T-cell (primary cell): ENCODE measurements at regions not wholly inside any gene's neighbourhood (a gene's known extent, or its start where the extent isn't known, plus 50 kb on each side); places are given as distances from the start of the nearest gene placed in this dataset.

ENCODE experiments used
- ATAC-seq, 4 experiments: fragments of 200-7000 bp in 3 of 4; fragments of 150-1000 bp in 1 of 4; cut with Tn5 transposase; replicated peaks in 1 of 4; 1 replicate in 3 of 4; 2 replicates in 1 of 4; pipeline ENCODE4 v1.10.0; 2021; ENCODE audit warnings: moderate library complexity in 3 of 4, mild to moderate bottlenecking in 2 of 4, moderate number of reproducible peaks in 1 of 4
- CTCF ChIA-PET, 2 donors: fragments of 300-600 bp; sonication (Branson Sonifier 250); formaldehyde crosslinking; loops; one replicate each; lab custom pipeline; 2022; ENCODE audit warnings: antibody characterized with exemption in 2 of 2; lab: Charles Lee
- POLR2A ChIA-PET, 2 donors: fragments of 300-600 bp; sonication (Branson Sonifier 250); formaldehyde crosslinking; loops; one replicate each; lab custom pipeline; 2022; ENCODE audit warnings: antibody characterized with exemption in 2 of 2; lab: Charles Lee
- DNase-seq, 35 experiments: peaks; one replicate each; pipeline versions ENCODE4 v3.0.0 to v3.0.0-alpha.2; 2013 to 2023
- H3K27ac ChIP-seq: one replicate; pipeline ENCODE4 v1.5.1; 2013; ENCODE audit warnings: low read length
- H3K27me3 ChIP-seq, 2 experiments: replicated peaks in 1 of 2; 1 replicate in 1 of 2; 2 replicates in 1 of 2; pipeline versions ENCODE4 v1.6.1 to v1.7.0; 2013; ENCODE audit warnings: low read length in 1 of 2, mixed read lengths in 1 of 2; ENCODE audit not compliant: control insufficient read depth in 2 of 2, insufficient read depth in 2 of 2; ENCODE audit errors: extremely low read depth in 1 of 2
- H3K36me3 ChIP-seq, 2 donors: 1 replicate in 1 of 2; 2 replicates in 1 of 2; pipeline versions ENCODE4 v1.6.1 to v1.7.0; 2013; ENCODE audit warnings: low read length in 1 of 2; ENCODE audit not compliant: control insufficient read depth in 2 of 2, insufficient read depth in 1 of 2; ENCODE audit errors: extremely low read depth in 1 of 2
- H3K4me1 ChIP-seq, 2 experiments: 1 replicate in 1 of 2; 2 replicates in 1 of 2; pipeline versions ENCODE4 v1.6.1 to v1.7.0; 2013; ENCODE audit warnings: low read length in 2 of 2, mixed read lengths in 1 of 2; ENCODE audit not compliant: insufficient read depth in 2 of 2, control insufficient read depth in 1 of 2; ENCODE audit errors: extremely low read depth in 1 of 2
- H3K4me3 ChIP-seq, 2 donors: 1 replicate in 1 of 2; 2 replicates in 1 of 2; pipeline versions ENCODE4 v1.5.1 to v1.7.0; 2013; ENCODE audit warnings: mild to moderate bottlenecking in 2 of 2, low read length in 1 of 2, moderate library complexity in 1 of 2; ENCODE audit not compliant: control insufficient read depth in 1 of 2; ENCODE audit errors: extremely low read depth in 1 of 2
- H3K9me3 ChIP-seq: 2 replicates; pipeline ENCODE4 v1.7.0; 2013
- H3K27ac Mint-ChIP-seq, 2 donors: one replicate each; pipeline ENCODE4 v1.8.0; 2020 to 2021; ENCODE audit warnings: mild to moderate bottlenecking in 2 of 2, mixed read lengths in 2 of 2
- H3K27me3 Mint-ChIP-seq, 2 donors: one replicate each; pipeline ENCODE4 v1.8.0; 2021 to 2022; ENCODE audit warnings: mixed read lengths in 2 of 2
- H3K36me3 Mint-ChIP-seq: one replicate; pipeline ENCODE4 v1.8.0; 2021; ENCODE audit warnings: mixed read lengths
- H3K4me1 Mint-ChIP-seq, 3 donors: one replicate each; pipeline ENCODE4 v1.8.0; 2020 to 2022; ENCODE audit warnings: mixed read lengths in 3 of 3, mild to moderate bottlenecking in 1 of 3
- H3K4me3 Mint-ChIP-seq, 3 donors: one replicate each; pipeline ENCODE4 v1.8.0; 2020 to 2022; ENCODE audit warnings: mild to moderate bottlenecking in 3 of 3, mixed read lengths in 3 of 3, moderate library complexity in 3 of 3
- H3K9me3 Mint-ChIP-seq, 3 donors: one replicate each; pipeline ENCODE4 v1.8.0; 2020 to 2022; ENCODE audit warnings: mixed read lengths in 3 of 3
- WGBS: methylation state at CpG from one replicate; pipeline ENCODE4 v1.1.5; 2013; ENCODE audit warnings: missing lambda C conversion rate; ENCODE audit not compliant: insufficient coverage; 5-methylcytosine and 5-hydroxymethylcytosine counted together

DNA sequence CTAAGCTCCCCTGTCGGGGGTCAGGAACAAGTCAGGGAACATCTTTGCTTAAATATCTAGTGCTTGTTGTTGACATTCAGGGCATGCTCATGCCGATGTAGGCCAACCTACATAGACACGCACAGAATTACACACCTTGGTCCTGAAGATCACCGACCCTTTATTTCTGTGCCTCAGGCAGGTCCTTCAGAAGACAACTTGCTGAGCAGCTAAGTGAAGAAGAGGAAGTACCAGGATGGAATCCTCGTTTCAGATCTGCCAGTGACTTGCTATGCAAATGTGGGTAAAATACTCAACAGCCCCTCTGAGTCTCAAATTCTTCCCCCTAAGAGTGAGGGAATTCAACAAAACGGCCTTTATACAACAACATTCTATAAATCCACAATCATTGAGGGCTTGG is 494.7 kb downstream of the BCL11A start:
- H3K4me1 Mint-ChIP-seq, result no peaks in the 10 kb centered on the region
- H3K9me3 ChIP-seq, result no peaks in the 10 kb centered on the region
- ATAC-seq (no peak), DNase-seq (no peak)
- H3K4me1 ChIP-seq, result no peaks in the 10 kb centered on the region
- ChIA-PET POLR2A (no interaction called here), CTCF (no interaction called here)
- no peak overlapping the region for H3K4me3 ChIP-seq
- no peak overlapping the region for H3K27ac ChIP-seq
- H3K36me3 ChIP-seq, result no peaks in the 10 kb centered on the region
- 96% methylated on average over 2 of the region's 6 CpGs for WGBS
- H3K4me3 Mint-ChIP-seq, result no peak overlapping the region
- peaks cover 0 to 2% of the 10 kb centered on the region in 2 experiments for H3K27me3 ChIP-seq
- no peak overlapping the region for H3K27ac Mint-ChIP-seq
- H3K27me3 Mint-ChIP-seq, result no peaks in the 10 kb centered on the region
- no peaks in the 10 kb centered on the region for H3K36me3 Mint-ChIP-seq
- no peaks in the 10 kb centered on the region for H3K9me3 Mint-ChIP-seq

DNA sequence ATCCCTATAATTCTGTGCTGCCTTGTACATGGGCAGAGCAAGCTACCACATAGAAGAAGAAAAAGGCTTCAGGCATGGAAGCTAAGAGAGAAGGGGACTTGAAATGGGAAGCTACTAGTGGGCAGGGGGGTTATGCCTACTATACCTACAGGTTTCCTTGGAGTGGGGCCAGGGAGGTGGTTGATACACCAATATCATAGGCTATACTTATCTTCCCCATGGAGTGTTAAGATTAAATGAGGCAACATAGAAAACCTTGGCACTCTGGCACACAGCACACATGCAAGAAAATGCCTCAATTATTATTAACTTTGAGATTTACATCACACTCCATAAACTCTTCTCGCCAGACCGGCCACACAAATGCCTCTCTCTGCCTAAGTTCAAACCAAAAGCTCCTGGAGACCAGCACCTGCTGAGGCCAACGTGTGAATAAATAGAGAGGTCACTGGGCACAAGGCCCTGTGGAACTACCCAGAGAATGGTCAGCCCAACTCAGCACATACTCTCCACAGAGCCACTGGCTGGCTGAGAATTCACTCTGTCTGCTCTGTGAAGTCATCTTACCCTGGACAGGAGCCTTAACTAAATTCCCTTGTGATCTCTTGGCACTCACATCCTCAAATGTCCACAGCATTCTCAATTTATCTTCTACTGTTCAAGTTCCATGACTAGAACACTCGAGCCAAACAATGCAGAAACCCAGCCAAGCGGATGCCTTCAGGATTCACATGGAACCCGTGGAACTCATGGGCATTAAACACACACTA is 498.7 kb downstream of the BCL11A start:
- H3K36me3 ChIP-seq, result no peaks in the 10 kb centered on the region
- H3K4me3 ChIP-seq, result no peak overlapping the region
- no peaks in the 10 kb centered on the region for H3K4me1 ChIP-seq
- no peaks in the 10 kb centered on the region for H3K36me3 Mint-ChIP-seq
- no peak overlapping the region for H3K27ac Mint-ChIP-seq
- H3K27ac ChIP-seq, result no peak overlapping the region
- no peaks in the 10 kb centered on the region for H3K9me3 Mint-ChIP-seq
- no peak overlapping the region for H3K4me3 Mint-ChIP-seq
- no peaks in the 10 kb centered on the region for H3K9me3 ChIP-seq
- H3K4me1 Mint-ChIP-seq, result no peaks in the 10 kb centered on the region
- ChIA-PET POLR2A (no interaction called here), CTCF (interaction anchor here in 1 of 2 donors (0.6 kb wide), 1 partner anchor 617 kb away, joined by 4 read pairs; no protein-coding TSS in a partner anchor)
- peaks cover 0 to 2% of the 10 kb centered on the region in 2 experiments for H3K27me3 ChIP-seq
- ATAC-seq (no peak), DNase-seq (no peak)
- 66% methylated on average over 6 of the region's 6 CpGs for WGBS
- peaks cover 0 to 2% of the 10 kb centered on the region in 2 donors for H3K27me3 Mint-ChIP-seq

DNA sequence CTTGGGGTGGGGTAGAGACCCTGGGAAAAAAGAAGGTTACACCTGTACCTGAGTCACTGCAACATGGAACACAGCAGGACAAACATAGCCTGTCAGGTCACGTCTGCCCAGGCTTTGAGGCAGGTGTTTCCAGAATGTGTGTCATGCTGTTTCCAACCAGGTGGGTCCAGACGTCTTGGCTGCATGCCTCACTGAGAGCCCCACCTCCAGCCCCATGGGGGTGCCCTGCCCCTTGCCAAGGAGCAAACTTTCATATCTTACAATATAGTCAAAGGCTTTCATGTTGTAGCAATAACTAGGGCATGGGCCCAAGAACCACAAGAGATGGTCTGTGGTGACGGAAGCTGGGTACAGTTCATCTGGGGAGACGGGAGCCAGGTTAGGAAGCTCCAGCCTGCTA is 499.7 kb downstream of the BCL11A start:
- ChIA-PET POLR2A (no interaction called here), CTCF (interaction anchor here in 1 of 2 donors (0.6 kb wide), 1 partner anchor 618 kb away, joined by 4 read pairs; no protein-coding TSS in a partner anchor)
- Histone ChIP-seq H3K36me3 (no peaks in the 10 kb centered on the region), H3K4me3 (no peak overlapping the region), H3K9me3 (no peaks in the 10 kb centered on the region), H3K4me1 (no peaks in the 10 kb centered on the region), H3K27ac (no peak overlapping the region), H3K27me3 (peaks cover 0 to 2% of the 10 kb centered on the region in 2 experiments)
- H3K27ac Mint-ChIP-seq, result no peak overlapping the region
- H3K4me1 Mint-ChIP-seq, result no peaks in the 10 kb centered on the region
- ATAC-seq (no peak), DNase-seq (no peak)
- H3K36me3 Mint-ChIP-seq, result no peaks in the 10 kb centered on the region
- H3K4me3 Mint-ChIP-seq, result no peak overlapping the region
- 27% methylated on average over 2 of the region's 4 CpGs for WGBS
- H3K27me3 Mint-ChIP-seq, result peaks cover 0 to 2% of the 10 kb centered on the region in 2 donors
- H3K9me3 Mint-ChIP-seq, result no peaks in the 10 kb centered on the region

DNA sequence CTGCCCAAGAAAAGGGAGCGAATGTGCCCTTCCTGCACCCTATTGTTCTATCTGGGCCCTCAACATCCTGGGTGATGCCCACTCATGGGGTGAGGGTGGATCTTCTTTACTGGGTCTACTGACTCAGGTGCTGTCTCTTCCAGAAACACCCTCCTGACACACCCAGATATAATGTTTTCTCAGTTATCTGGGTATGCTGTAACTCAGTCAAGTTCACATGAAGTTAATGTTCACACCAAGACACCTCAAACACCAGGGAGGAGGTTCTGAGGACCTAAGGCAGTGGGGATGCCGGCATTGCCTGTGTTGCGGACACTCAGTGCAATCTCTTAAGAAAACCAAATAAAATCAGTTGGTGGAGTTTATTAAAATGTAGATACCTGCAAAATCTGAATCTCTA is 500.9 kb downstream of the BCL11A start:
- ATAC-seq, result no peak
- no peaks in the 10 kb centered on the region for H3K4me1 Mint-ChIP-seq
- H3K36me3 Mint-ChIP-seq, result no peaks in the 10 kb centered on the region

DNA sequence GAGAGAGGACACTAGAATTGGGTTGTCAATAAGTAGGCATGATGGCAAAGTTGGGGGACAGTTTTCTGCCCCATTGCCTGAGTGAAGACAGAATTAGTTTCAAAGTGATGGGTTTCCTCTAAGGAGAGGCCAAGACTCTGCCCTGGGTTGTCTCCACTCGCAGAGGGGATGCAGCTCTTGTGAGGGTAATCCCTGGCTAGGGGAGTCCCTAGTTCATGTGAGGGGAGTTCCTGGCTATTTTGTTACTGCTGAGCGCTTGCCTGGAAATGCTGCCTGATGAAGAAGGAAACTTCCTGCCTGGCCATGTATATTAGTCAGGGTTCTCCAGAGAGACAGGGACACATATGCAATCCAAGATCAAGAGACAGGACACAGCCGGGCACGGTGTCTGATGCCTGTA is 501.5 kb downstream of the BCL11A start:
- no peak overlapping the region for H3K4me3 Mint-ChIP-seq
- WGBS, result 78% methylated on average over 2 of the region's 4 CpGs

More for the DNA sequence above, 500.9 kb downstream of the BCL11A start:
- Histone ChIP-seq H3K27ac (no peak overlapping the region), H3K27me3 (peaks cover 0 to 2% of the 10 kb centered on the region in 2 experiments), H3K4me3 (no peak overlapping the region), H3K9me3 (no peaks in the 10 kb centered on the region), H3K4me1 (no peaks in the 10 kb centered on the region), H3K36me3 (no peaks in the 10 kb centered on the region)
- ChIA-PET CTCF (no interaction called here), POLR2A (no interaction called here)
- no peaks in the 10 kb centered on the region for H3K9me3 Mint-ChIP-seq
- H3K27ac Mint-ChIP-seq, result no peak overlapping the region
- H3K4me3 Mint-ChIP-seq, result no peak overlapping the region
- H3K27me3 Mint-ChIP-seq, result peaks cover 0 to 2% of the 10 kb centered on the region in 2 donors
- no CpG with 5 or more reads among the region's 3 CpGs for WGBS
- no peak for DNase-seq

DNA sequence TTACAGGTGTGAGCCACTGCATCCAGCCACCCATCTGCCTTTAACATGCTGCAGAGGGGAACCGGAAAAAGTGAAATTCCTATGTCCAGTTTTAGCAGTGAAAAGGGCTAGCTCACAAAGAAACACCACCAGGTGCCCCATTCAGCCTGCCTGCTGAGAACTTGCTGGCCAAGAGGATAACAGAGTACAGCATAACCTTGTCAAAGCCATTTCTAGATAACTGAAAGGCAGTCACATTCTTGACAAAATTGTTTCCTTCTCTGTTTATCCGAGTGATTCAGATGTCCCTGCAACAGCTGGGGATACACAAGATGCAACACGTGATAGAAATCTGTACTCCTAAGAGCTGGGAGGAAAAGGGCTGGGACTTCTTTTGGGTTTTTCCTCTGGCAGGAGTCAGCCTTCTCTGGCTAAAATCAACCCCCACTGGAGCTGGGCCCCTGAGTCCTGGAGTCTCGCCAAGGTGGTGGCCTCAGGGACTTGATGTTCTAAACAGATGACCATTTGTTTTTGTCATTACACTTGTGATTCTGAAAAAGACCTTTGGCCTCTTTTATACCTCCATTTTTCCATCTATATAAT is 505.4 kb downstream of the BCL11A start:
- Mint-ChIP-seq H3K27ac (no peak overlapping the region), H3K27me3 (peaks cover 0 to 3% of the 10 kb centered on the region in 2 donors), H3K9me3 (peaks cover 0 to 3% (median 0%) of the 10 kb centered on the region in 3 donors), H3K4me1 (no peaks in the 10 kb centered on the region), H3K36me3 (no peaks in the 10 kb centered on the region), H3K4me3 (no peak overlapping the region)
- H3K4me3 ChIP-seq, result no peak overlapping the region
- H3K27me3 ChIP-seq, result no peaks in the 10 kb centered on the region
- no peaks in the 10 kb centered on the region for H3K9me3 ChIP-seq
- no peak for DNase-seq
- CTCF ChIA-PET, result no interaction called here
- no peak overlapping the region for H3K27ac ChIP-seq
- ATAC-seq, result no peak
- no peaks in the 10 kb centered on the region for H3K4me1 ChIP-seq
- H3K36me3 ChIP-seq, result peaks cover 0 to 2% of the 10 kb centered on the region in 2 donors
- POLR2A ChIA-PET, result no interaction called here
- WGBS, result 100% methylated on average over 1 of the region's 4 CpGs

More for the DNA sequence above, 501.5 kb downstream of the BCL11A start:
- Mint-ChIP-seq H3K36me3 (no peaks in the 10 kb centered on the region), H3K4me1 (no peaks in the 10 kb centered on the region), H3K27me3 (peaks cover 0 to 2% of the 10 kb centered on the region in 2 donors), H3K9me3 (no peaks in the 10 kb centered on the region), H3K27ac (no peak overlapping the region)
- ATAC-seq (no peak), DNase-seq (no peak)
- Histone ChIP-seq H3K27ac (no peak overlapping the region), H3K27me3 (peaks cover 0 to 2% of the 10 kb centered on the region in 2 experiments), H3K36me3 (no peaks in the 10 kb centered on the region), H3K9me3 (no peaks in the 10 kb centered on the region), H3K4me1 (no peaks in the 10 kb centered on the region), H3K4me3 (no peak overlapping the region)
- CTCF ChIA-PET, result no interaction called here
- POLR2A ChIA-PET, result no interaction called here
